HG02885 (cell line): ENCODE measurements at regions not wholly inside any gene's neighbourhood (a gene's known extent, or its start where the extent isn't known, plus 50 kb on each side); places are given as distances from the start of the nearest gene placed in this dataset.
"Not testable (repeated sequence)": the region's sequence is repeated elsewhere in the genome, so short reads cannot be mapped to it uniquely, and the experiment has no call there.

Source experiments
- ATAC-seq: cut with Tn5 transposase; IDR thresholded peaks from one replicate; pipeline ENCODE4 v1.9.1; 2021; ENCODE audit warnings: mild to moderate bottlenecking; ENCODE audit not compliant: unreplicated experiment, poor library complexity

DNA sequence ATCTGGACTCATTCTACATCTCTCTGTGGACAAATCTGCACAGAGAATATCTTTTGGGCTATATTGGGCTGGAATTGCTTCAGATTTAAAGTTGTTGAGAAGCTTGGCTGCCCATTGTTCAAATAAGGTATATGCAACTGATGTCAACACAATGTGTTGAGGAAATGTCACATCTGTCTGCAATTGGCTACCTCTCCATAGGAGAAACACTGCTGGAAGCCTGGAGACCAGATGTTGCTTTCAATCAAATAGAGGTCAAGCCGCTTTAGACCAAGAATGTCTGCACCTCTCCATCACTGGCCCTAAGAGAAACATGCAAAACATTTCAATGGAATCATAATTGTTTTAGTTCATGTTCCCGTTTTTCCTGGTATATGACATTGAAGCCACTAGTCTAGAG lies 720.2 kb downstream of the SLC4A3 start:
- no peak for ATAC-seq

DNA sequence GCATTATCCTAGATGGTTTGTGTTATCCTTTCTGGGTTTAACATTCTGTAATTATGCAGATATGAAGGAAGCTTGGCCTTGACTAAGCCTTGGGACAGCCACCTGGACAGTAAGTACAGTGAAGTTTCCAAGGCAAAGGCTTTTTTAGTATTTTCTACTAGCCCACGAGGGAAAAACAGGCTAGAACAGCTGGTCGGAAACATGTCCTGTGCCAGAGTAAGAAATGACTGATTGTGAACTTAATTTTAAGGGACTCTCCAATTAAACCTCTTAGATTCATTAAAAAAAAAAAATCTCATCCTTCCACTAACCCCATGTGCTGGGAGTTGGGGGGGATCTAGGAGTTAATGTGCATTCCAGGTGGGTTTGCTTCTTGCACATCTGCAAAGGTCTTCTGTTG lies 720.8 kb downstream of the SLC4A3 start:
- no peak for ATAC-seq

DNA sequence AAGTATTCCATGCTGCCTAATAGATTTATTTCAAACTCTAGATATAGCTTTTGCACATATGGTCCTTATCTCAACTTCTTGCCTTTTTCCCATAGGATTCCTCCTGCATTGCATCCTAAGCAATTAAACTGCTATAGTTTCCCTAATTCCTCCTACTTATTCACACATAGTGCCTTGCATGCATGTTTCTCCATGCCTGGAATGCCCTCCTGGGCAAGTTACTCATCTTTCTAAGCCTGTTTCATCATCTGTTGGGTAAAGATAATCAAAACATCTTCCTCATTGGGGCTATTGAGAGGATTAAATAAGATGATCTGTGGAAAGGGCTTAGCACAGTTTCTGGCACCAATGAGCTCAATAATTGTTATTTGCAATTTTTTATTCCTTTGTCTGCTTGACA lies 726.5 kb downstream of the SLC4A3 start:
- ATAC-seq = no peak

DNA sequence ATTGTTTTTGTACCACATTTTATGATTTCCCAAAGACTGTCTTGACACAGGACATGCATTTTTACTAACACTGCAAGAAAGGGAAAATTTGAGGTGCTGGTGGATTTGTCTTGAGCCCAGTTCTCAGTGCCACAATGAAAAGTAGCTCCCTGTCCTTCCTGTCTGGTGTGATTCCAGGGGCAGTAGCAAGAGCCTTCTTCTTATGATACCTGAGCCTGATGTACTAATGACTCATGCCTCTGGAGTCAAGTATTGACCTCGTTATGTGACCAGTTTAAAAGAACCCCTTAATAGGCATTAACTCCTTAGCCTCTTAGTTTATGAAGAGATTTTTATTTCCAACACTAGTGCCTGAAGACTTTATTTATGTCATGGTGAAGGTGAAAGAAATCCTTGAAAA lies 728.6 kb downstream of the SLC4A3 start:
- no peak for ATAC-seq

DNA sequence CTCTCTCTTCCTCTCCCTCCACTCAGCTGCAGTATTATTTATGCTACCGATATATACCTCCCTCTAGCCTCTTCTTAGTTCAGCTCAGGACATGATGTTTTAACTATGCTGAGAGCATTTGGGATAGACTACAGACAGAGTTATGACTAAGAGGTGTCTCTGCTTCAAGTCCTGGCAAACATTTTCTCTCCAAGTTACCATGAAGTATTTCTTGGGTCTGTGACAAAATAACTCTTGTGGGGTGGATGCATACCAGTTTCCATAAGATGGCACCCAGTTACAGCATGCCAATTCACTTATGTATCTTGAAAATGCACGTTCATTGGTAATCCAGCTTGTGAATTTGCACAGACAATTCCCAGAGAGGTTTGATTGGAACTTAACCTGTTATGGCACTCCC lies 737.6 kb downstream of the SLC4A3 start:
- ATAC-seq = no peak

DNA sequence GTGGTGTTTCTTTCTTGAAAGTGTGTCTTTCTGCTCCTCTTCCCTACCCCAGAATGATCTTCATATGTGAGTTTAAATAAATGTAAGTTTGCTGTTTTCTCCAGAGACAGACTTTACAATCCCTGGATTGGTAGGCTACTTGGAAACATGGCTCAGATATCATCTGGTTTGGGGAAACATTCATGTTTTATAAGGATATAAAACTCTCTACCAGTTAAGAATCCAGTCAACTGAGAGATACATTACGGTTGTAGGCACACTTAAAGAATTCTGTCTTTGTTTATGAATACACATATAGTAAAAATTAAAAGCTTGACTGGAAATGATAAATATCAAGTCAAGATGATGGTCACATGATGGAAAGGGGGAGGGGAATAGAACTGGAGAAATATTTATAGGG lies 739.3 kb downstream of the SLC4A3 start:
- ATAC-seq = no peak

DNA sequence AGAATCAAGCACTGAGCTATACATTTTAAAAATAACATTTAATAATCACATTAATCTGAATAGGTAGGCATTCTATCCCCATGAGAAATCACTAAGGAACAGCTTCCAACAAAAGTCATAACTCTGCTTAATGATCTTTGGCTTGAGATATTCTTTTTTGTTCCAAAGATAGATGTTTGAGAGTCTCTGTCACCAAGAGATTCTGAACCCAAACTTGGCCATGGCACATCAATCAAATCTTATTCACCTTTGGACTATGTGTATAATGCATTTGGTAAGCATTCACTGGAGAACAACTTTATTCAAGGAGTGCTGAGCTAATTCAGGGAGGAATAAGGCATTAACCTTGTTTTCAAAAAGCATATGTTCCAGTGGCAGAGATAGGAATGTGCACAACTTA lies 743.3 kb downstream of the SLC4A3 start:
- no peak for ATAC-seq

DNA sequence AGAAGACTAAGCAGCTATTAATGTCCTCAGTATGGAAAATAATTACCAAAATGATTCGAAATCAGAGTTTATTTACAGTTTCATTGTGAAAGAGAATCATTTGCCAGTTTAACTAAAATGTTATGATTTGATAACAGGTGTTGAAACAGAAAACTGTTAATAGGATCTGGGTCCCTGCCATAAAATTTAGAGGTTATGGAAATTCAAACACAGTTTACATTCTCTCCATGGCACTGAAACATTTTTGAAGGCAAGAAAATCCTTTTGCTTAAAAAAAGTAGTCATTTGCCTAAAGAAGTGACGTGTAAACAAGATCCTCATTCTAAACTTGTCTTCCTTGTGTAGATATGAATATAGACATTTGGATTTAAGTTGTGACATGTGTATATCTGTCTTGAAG lies 743.8 kb downstream of the SLC4A3 start:
- no peak for ATAC-seq

DNA sequence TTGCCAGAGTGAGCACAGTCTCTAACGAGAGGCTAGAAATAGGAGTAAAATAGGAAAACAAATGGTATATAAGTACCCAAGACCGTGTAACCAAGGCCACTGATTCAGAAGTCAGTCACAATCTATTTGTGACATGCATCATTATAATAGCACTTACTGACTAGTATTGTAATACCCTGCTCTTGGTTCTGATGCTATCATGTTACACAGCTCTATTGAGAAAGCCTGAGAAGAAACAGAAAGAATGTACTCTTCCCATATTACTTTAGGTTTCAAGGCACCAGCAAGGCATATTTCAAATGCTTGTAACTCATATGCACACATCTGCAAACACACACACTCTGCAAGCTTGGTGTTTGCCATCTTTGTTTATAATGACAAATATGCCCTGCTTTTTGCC lies 746.4 kb downstream of the SLC4A3 start:
- no peak for ATAC-seq

DNA sequence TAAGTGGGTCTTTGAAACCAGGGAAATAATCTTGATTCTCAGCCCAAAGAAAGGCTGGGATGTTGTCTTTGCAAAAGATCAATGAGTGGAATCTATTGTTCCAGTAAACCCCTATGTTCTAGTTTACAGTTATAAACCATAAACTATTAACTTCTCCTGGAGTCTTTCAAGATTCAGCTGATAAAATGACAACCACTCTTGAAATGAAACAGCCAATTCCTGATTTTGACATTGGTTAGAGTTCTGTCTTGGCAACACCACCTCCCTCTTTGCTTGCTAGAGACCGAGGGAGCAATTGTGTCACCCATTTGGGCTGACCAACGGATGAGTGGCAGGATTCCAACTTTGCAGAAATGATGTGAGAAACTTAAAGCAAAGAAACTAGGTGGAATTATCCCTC lies 746.9 kb downstream of the SLC4A3 start:
- ATAC-seq = no peak

DNA sequence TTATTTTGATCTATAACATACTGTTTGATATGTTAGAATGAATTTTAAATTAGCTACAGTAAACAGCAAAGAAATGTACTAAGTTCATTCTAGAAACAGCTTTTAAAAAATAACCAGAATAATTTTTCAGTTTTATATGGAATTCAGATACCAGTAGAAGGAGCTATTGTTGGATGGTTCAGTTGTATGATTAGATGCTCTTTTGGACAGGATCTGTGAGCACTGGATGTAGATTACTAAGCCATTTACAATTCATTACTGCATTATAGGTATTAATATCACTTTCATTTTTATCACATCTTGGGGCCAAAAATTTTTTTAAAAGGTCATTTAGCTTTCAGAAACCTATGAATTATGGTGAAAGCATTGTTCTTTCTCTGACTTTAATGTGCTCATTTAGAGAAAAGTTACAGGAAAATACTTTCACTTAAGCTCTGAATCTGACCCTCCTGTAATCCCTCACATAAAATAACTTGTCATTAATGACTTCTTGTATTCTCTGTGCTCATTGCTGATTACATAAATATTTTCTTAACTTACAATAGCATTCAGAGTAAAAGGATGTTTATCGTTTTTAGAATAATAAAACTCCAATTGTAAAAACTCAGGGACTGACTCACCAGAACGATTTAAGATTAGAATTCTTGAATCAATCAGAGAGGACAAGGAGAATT lies 750.2 kb downstream of the SLC4A3 start:
- no peak for ATAC-seq

DNA sequence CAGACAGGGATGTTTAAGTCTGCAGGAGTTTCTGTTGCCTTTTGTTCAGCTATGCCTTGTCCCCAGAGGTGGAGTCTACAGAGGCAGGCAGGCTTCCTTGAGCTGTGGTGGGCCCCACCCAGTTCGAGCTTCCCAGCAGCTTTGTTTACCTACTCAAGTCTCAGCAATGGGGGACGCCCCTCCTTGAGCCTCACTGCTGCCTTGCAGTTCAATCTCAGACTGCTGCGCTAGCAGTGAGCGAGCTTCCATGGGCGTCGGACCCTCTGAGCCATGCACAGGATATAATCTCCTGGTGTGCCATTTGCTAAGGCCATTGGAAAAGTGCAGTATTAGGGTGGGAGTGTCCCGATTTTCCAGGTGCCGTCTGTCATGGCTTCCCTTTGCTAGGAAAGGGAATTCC lies 760.3 kb downstream of the SLC4A3 start:
- ATAC-seq = not testable (repeated sequence)

DNA sequence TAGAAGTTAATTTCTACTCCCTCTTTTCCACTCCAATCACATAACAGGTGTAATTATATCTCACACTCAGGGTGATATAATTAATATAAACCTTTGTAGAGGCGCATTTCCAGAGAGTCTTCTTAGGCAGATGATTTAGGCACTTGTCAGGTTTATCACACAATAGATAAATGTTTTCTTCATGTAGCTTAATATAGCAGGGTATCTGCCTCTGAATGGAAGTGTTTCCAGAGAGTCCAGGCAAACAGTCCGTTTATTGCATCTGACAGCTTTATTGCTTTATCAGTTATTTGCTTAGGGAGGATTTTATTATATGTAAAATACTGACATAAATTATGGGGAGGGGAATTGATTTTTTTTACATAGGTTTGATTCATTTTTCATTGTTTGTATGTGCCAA lies 766.3 kb downstream of the SLC4A3 start:
- no peak for ATAC-seq

DNA sequence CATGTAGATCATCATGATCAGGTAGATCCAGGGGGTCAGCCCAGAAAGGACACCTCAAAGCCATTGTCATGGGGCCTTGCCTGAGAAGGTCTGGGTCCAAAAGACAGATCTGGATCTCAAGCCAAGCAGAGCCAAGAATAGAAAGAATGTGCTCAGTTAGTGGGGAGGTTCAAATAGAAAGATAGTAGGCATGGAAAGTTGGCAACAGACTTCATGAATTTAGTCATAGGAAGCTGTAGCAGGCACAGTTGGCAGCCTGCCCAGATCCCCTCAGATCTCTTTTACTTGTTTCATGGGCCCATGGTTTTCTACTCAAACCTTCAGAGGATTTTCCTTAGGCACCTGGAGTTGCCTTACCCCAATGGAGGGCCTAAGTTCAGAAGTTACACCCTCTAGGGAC lies 767.0 kb downstream of the SLC4A3 start:
- no peak for ATAC-seq

DNA sequence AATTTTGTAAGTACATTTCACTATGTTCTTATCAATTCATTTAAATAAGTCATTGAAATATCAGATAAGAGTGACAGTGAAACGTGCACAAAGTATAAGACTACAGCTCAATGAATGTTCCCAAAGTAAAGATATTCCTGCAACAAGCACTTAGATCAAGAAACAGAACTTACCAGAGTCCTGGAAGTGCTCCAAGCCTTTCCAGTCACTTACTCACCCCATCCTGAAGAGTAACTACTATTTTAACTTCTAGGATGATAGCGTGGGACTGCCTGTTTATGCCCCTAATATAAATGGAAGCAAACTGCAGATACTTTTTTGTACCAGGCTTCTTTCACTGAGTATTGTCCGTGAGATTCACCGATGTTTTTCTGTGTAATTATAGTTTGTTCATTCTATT lies 768.9 kb downstream of the SLC4A3 start:
- no peak for ATAC-seq

DNA sequence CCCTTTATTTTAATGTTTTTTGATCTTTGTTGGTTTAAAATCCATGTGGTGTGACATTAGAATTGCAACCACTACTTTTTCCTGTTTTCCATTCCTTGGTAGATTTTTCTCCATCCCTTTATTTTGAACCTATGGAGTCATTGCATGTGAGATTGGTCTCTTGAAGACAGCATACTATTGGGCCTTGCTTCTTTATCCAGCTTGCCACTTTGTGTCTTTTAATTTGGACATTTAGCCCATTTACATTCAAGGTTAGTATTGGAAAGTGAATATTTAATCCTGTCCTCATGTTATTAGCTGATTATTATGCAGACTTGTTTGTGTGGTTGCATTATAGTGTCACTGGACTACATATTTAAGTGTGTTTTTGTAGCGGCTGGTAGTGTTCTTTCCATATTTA lies 782.9 kb downstream of the SLC4A3 start:
- no peak for ATAC-seq

DNA sequence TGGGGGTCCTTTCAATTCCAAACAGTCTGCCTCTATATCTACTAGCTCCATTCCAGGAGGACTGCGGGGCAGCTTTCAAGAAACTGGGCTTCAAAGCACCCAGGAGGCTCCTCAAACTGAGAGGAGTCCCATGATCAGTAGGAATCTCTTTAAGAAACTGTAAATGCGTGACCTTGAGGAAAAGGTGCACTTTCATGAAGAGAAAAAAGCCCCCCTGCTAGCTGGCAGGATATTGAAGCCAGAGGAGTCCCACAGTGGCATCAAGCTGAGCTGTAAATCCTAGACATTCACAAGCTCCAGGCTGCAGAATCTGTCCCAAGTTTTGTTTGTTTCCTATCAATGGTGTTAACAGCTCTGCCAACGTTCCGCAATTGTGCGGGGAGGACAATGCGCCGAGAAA lies 790.1 kb downstream of the SLC4A3 start:
- no peak for ATAC-seq

DNA sequence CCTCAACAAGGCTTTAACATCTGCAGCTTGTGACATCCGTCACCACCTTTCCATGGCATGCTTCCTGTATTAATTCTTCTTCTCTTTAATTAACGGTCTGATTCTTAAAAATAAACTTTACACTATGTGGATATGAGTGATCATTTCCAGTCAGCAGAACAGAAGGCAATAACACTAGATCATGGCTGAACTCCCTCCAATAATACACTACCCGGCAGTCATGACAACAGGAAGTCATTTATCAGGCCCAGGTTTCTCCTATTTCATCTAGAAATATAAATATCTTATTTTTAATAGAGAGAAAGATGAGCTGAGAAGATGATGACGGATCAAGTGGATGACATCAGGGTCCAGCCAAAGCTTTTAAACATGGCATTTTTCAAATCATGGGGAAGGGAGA lies 792.2 kb downstream of the SLC4A3 start:
- no peak for ATAC-seq

DNA sequence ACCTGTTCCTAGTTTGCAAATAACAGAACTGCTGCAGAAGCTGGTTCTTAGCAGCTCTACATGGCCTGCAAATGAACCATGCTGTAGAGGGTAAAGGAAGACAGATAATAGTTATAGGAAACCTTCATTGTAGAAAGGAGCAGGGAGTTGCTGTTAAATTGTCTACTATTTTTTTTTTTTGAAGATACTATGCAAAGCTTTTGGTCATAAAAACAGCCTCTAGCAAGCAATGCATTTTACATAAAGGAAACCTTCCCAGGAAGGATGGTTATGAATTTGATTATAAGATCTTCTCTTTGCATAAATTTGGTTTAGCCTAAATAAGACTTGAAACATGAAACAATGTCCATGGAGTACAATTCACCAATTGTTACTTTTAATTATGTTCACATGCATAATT lies 793.4 kb downstream of the SLC4A3 start:
- no peak for ATAC-seq

DNA sequence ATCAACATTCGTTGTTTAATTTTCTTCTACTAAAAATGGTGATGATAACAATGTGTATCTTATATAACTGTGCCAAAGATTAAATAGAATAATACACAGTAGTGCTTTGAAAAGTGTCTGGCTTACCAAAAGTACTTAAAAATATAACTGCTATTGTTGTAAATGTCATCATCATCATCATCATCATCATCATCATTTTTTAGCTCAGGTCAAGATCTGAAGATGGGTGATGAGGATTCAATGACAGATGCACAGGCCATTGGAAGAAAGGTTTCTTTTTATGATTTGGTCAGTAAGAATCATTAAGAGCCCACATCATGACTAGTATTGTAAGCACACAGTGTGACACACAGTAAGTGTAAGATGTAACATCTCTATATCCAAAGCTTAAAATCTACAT lies 795.2 kb downstream of the SLC4A3 start:
- no peak for ATAC-seq

DNA sequence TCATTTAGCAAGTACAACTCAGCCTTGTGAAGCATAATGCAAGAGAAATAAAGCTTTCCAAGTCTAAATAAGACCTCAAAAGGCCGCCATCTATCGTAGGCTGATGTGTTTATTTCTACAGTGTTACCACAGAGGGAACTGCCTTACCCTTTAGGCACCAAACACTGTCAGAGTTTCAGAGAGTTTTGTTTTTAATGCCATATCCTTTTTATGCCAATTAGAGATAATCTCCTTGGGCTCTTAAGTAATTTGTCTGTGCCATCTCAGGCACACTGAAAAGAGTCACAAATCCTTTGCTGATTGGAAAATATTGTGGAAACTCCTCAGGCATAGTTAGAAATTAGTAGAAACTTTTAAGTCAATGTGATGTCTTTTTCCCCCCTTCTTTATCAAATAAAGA lies 797.1 kb downstream of the SLC4A3 start:
- ATAC-seq = no peak

DNA sequence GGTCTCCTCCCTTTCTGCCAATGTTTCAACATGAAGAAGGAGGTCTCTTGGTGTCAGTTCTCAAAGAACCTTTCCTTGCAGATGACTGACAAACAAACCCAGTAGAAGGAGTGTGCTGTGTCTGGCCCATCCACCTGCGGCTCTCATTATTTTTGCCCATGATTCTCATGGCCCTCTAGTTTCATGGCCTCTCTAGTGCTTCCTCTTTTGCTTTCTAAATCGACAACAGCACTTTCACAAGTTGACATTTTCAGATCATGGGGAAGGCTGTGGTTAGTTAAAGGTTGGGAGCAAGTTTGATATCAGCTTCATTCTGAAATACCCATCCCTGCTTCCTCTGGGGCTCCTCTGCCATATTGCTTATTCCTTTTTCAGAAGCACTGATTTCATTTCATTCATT lies 805.2 kb downstream of the SLC4A3 start:
- ATAC-seq = peak; percentile 76

DNA sequence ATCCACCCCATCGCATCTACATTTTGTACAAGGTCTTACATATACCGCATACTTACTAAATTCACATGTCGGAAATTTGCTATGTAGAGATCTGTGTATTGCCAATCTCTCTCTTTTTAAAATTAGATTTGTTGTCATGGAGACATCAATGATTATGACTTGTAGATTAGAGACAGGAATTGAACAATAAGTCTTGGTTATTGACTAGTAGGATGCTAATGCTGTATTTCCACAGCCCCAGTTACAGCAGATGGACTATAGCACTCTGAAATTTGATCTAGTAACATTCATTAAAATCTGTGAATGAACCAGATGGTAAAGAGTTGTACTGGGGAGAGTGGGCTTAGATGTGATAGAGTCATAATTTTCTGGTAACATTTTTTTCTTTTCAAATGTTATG lies 805.7 kb downstream of the SLC4A3 start:
- no peak for ATAC-seq
